Right lobe of liver (tissue), 4 donors: ENCODE measurements at regions not wholly inside any gene's neighbourhood (a gene's known extent, or its start where the extent isn't known, plus 50 kb on each side); places are given as distances from the start of the nearest gene placed in this dataset.

Experiments
- CTCF ChIP-seq, 4 donors: fragments of 200-600 bp in 3 of 4; fragments of 450-650 bp in 1 of 4; IDR thresholded peaks; one replicate each; pipeline versions ENCODE4 v1.5.1 to v1.8.0; 2016 to 2022; ENCODE audit warnings: antibody characterized with exemption in 4 of 4, mild to moderate bottlenecking in 2 of 4
- POLR2A ChIP-seq: fragments of 450-650 bp; IDR thresholded peaks from one replicate; pipeline ENCODE4 v1.6.1; 2017; ENCODE audit warnings: antibody characterized with exemption, mild to moderate bottlenecking
- donor health status: DM: no; HTN: no; CAD: no.
- donor health status: DM: no; HTN: no; CAD: no.
- donor health status: DM: no; HTN: yes; CAD: no.

GRCh38 chr9:115941561-115942315, 211.9 kb upstream of the PAPPA start:
- TF ChIP-seq CTCF (IDR thresholded peaks at IDR 0.05): no peak
- TF ChIP-seq POLR2A: no peak
